GM18517 (cell line): ENCODE measurements at regions not wholly inside any gene's neighbourhood (a gene's known extent, or its start where the extent isn't known, plus 50 kb on each side); places are given as distances from the start of the nearest gene placed in this dataset.
"Not testable (repeated sequence)": the region's sequence is repeated elsewhere in the genome, so short reads cannot be mapped to it uniquely, and the experiment has no call there.

ENCODE experiments used
- ATAC-seq: cut with Tn5 transposase; IDR thresholded peaks from one replicate; pipeline ENCODE4 v1.9.1; 2021; ENCODE audit warnings: mild to moderate bottlenecking, moderate library complexity; ENCODE audit not compliant: unreplicated experiment

GRCh38 chr3:40878464-40878905 is 320.8 kb upstream of the CTNNB1 start:
- no peak for ATAC-seq

GRCh38 chr3:40885430-40885829 is 313.9 kb upstream of the CTNNB1 start:
- no peak for ATAC-seq

- ATAC-seq: no peak
Measured at GRCh38 chr3:40886660-40887425, 312.5 kb upstream of the CTNNB1 start.

GRCh38 chr3:40891186-40891585 is 308.1 kb upstream of the CTNNB1 start:
- no peak for ATAC-seq

- ATAC-seq: no peak
Measured at GRCh38 chr3:40895109-40895508, 304.2 kb upstream of the CTNNB1 start.

- ATAC-seq: no peak
Measured at GRCh38 chr3:40899286-40899712, 300.0 kb upstream of the CTNNB1 start.

- ATAC-seq: no peak
Measured at GRCh38 chr3:40901298-40901697, 298.0 kb upstream of the CTNNB1 start.

GRCh38 chr3:40901796-40902195 is 297.5 kb upstream of the CTNNB1 start:
- ATAC-seq: no peak

GRCh38 chr3:40907907-40908465 is 291.3 kb upstream of the CTNNB1 start:
- not testable (repeated sequence) for ATAC-seq

GRCh38 chr3:40908612-40909011 is 290.7 kb upstream of the CTNNB1 start:
- no peak for ATAC-seq

- ATAC-seq: no peak
Measured at GRCh38 chr3:40911264-40911663, 288.0 kb upstream of the CTNNB1 start.

GRCh38 chr3:40911928-40912327 is 287.4 kb upstream of the CTNNB1 start:
- no peak for ATAC-seq

GRCh38 chr3:40912461-40912860 is 286.8 kb upstream of the CTNNB1 start:
- ATAC-seq: no peak

GRCh38 chr3:40913192-40913591 is 286.1 kb upstream of the CTNNB1 start:
- ATAC-seq: no peak

GRCh38 chr3:40913641-40914040 is 285.7 kb upstream of the CTNNB1 start:
- no peak for ATAC-seq

GRCh38 chr3:40914475-40914874 is 284.8 kb upstream of the CTNNB1 start:
- ATAC-seq: no peak

GRCh38 chr3:40915346-40915865 is 283.9 kb upstream of the CTNNB1 start:
- ATAC-seq: no peak

GRCh38 chr3:40920041-40920440 is 279.3 kb upstream of the CTNNB1 start:
- no peak for ATAC-seq

GRCh38 chr3:40921251-40921650 is 278.1 kb upstream of the CTNNB1 start:
- ATAC-seq: no peak

GRCh38 chr3:40923143-40923542 is 276.2 kb upstream of the CTNNB1 start:
- no peak for ATAC-seq

GRCh38 chr3:40923651-40924050 is 275.7 kb upstream of the CTNNB1 start:
- no peak for ATAC-seq

GRCh38 chr3:40924559-40925141 is 274.7 kb upstream of the CTNNB1 start:
- no peak for ATAC-seq
